ENCODE measurements at regions not wholly inside any gene's neighbourhood (a gene's known extent, or its start where the extent isn't known, plus 50 kb on each side); places are given as distances from the start of the nearest gene placed in this dataset.

- TF ChIP-seq, protein P1, sequence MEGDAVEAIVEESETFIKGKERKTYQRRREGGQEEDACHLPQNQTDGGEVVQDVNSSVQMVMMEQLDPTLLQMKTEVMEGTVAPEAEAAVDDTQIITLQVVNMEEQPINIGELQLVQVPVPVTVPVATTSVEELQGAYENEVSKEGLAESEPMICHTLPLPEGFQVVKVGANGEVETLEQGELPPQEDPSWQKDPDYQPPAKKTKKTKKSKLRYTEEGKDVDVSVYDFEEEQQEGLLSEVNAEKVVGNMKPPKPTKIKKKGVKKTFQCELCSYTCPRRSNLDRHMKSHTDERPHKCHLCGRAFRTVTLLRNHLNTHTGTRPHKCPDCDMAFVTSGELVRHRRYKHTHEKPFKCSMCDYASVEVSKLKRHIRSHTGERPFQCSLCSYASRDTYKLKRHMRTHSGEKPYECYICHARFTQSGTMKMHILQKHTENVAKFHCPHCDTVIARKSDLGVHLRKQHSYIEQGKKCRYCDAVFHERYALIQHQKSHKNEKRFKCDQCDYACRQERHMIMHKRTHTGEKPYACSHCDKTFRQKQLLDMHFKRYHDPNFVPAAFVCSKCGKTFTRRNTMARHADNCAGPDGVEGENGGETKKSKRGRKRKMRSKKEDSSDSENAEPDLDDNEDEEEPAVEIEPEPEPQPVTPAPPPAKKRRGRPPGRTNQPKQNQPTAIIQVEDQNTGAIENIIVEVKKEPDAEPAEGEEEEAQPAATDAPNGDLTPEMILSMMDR (conservative IDR thresholded peaks at IDR 0.05), result no peak
- no peak for TF ChIP-seq EZH2 (IDR thresholded peaks at IDR 0.05; ENCODE audit: low read depth)
Measured at GRCh38 chr2:79223539-79223938, 64.0 kb upstream of the REG3A start.

Data from PC-9 (cell line).